ENCODE measurements at regions not wholly inside any gene's neighbourhood (a gene's known extent, or its start where the extent isn't known, plus 50 kb on each side); places are given as distances from the start of the nearest gene placed in this dataset.
"Not testable (repeated sequence)": the region's sequence is repeated elsewhere in the genome, so short reads cannot be mapped to it uniquely, and the experiment has no call there.

GRCh38 chr1:173300061-173301044 lies 93.2 kb upstream of the TNFSF4 start:
- DNase-seq (ENCODE audit: low read depth, low spot score) = no peak

DNA sequence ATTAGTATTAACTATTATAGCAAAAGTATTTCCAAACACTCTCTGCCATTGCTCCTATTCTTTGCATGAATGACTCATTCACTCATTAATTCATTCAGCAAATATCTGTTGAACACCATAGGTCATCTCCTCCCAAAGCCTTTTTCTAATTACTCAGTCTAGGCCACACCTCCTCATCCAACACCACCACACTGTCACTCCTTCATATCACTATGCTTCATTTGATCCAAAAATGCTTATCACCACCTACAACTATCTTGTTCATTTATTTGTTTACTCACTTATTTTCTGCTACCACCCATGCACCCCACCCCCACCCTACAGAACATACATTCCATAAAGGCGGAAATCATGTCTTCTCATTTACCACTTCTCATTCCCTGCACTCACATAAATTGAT lies 94.4 kb upstream of the TNFSF4 start:
- DNase-seq (ENCODE audit: low read depth, low spot score) = no peak

DNA sequence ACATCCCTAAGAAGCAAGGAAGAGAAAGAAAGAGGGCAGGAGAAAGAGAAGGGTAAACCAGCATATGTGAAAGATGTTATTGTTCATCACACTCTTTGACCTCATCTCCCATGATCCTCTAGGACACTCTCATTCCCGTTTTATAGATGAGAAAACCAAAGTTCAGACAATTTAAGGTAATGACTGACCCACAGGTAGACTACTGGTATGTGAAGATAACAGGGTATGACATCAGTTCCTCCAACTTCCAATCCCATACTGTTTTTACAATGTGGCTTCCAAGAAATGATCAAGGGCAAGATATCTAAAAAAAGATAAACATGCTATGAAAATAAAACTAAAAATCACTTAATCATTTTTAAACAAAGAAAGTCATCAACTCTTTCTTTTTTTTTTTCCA lies 95.2 kb upstream of the TNFSF4 start:
- DNase-seq (ENCODE audit: low read depth, low spot score) = no peak

GRCh38 chr1:173302890-173303829 lies 96.0 kb upstream of the TNFSF4 start:
- no peak for DNase-seq (ENCODE audit: low read depth, low spot score)

- DNase-seq (ENCODE audit: low read depth, low spot score) = no peak
Measured at GRCh38 chr1:173303984-173304383, 96.9 kb upstream of the TNFSF4 start.

- DNase-seq (ENCODE audit: low read depth, low spot score) = no peak
Measured at GRCh38 chr1:173304529-173305227, 97.5 kb upstream of the TNFSF4 start.

- no peak for DNase-seq (ENCODE audit: low read depth, low spot score)
Measured at GRCh38 chr1:173307845-173308244, 100.7 kb upstream of the TNFSF4 start.

DNA sequence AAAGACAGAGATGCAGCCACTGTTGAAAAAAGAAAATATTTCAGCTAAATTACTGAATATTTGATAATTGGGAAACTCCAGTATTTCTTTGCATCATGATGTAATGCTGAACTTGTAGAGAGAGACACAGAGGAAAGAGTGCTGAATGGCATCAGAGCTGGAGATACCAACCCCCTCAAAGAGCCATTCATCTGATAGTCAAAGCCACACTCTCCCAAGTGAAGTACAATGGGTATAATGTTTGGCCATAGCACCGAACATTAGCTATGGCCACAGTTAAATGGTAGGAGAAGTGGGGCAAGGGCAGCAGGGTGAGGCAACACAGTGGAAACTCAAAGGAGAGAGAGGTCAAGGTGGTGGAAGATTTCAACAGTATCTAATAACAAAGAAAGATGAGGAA lies 107.5 kb upstream of the TNFSF4 start:
- no peak for DNase-seq (ENCODE audit: low read depth, low spot score)

GRCh38 chr1:173315296-173315695 lies 108.2 kb upstream of the TNFSF4 start:
- no peak for DNase-seq (ENCODE audit: low read depth, low spot score)

GRCh38 chr1:173318788-173319187 lies 111.7 kb upstream of the TNFSF4 start:
- DNase-seq (ENCODE audit: low read depth, low spot score) = no peak

DNA sequence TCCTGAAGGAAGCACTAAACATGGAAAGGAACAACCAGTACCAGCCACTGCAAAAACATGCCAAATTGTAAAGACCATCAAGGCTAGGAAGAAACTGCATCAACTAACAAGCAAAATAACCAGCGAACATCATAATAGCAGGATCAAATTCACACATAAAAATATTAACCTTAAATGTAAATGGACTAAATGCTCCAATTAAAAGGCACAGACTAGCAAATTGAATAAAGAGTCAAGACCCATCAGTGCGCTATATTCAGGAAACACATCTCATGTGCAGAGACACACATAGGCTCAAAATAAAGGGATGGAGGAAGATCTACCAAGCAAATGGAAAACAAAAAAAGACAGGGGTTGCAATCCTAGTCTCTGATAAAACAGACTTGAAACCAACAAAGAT lies 117.2 kb upstream of the TNFSF4 start:
- not testable (repeated sequence) for DNase-seq (ENCODE audit: low read depth, low spot score)

GRCh38 chr1:173327987-173328386 lies 120.9 kb upstream of the TNFSF4 start:
- DNase-seq (ENCODE audit: low read depth, low spot score) = not testable (repeated sequence)

GRCh38 chr1:173328961-173329360 lies 121.8 kb upstream of the TNFSF4 start:
- no peak for DNase-seq (ENCODE audit: low read depth, low spot score)

GRCh38 chr1:173329726-173330125 lies 122.6 kb upstream of the TNFSF4 start:
- no peak for DNase-seq (ENCODE audit: low read depth, low spot score)

DNA sequence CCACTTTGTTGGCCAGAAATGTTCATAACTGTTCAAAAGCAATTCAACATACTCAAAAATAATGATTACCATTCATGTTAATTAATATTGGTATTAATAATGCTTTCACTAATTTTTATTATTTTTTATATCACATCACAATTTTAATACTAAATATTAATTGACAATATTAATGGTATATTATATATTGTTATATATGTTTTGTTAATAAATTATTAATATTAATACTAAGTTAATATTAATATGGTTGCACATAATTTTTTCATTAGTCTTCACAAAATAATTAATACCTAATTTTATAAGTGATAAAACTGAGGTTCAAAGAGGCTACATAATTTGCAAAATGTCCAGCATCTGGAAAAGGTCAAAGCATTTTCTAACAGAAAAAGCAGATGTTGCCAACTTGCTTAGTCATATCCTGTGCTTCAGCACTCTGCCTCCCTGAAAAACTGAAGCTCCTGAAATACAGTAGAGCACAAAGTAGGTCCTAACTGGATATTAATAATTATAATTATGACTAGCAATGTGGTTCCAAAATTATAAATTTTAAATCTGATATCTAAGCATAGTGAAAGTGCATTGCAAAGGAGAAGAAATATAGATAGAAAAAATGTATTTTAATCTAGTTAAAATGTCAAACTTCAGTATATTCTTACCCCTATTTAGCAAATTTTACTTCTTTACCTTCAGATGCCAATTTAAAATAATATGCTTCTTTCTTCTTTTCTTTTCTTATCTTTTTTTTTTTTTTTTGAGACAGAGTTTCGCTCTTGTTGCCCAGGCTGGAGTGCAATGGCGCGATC lies 123.2 kb upstream of the TNFSF4 start:
- DNase-seq (ENCODE audit: low read depth, low spot score) = no peak

GRCh38 chr1:173330952-173331548 lies 123.9 kb upstream of the TNFSF4 start:
- DNase-seq (ENCODE audit: low read depth, low spot score) = not testable (repeated sequence)

- no peak for DNase-seq (ENCODE audit: low read depth, low spot score)
Measured at GRCh38 chr1:173332026-173332425, 124.9 kb upstream of the TNFSF4 start.

DNA sequence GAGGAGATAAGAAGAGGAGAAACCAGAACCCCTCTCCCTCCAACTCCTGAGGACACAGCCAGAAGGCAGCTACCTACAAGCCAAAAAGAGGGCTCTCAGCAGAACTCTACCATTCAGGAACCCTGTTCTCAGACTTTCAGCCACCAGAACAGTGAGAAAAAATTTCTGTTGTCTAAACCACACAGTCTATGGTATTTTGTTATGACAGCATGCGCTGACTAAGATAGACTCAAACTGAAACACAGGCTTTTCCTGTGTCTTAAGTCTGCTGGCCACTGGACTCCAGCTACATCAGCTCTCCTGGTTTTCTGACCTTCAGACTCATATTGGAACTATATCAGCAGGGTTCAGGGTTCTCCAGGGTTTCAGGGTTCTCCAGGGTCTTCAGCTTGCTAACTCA lies 126.5 kb upstream of the TNFSF4 start:
- DNase-seq (ENCODE audit: low read depth, low spot score) = no peak

DNA sequence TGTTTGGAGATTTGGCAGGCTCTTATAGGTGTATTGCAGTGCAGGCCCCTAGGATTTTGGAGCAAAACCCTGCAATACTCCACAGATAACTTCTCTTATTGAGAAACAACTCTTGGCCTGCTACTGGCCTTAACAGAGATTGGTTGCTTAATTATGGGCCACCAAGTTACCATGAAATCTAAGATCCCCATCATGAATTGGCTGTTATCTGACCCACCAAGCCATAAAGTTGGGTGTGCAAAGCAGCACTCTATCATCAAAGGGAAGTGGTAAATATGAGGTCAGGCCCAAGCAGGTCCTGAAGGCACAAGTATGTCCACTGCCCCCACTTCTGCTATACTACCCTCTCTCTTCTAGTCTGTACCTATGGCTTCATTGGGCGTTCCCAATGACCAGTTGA lies 130.0 kb upstream of the TNFSF4 start:
- DNase-seq (ENCODE audit: low read depth, low spot score) = no peak

DNA sequence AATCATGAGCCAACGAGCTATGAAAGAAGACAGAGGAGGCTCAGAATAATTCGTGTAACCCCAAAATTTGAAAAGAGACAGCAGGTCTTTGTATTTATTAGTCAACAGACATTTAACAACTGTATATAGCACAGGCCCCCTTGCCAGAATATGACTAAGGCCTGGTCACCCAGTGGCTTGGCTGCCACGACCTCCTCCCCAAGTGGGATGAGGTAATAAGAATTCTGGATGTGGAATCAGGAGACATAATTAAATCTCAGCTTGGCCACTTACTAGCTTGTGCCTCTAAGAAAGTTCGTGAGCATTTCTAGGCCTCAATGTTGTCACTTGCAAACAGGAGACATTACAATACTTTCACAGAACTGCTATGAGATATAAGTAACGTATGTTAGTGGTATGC lies 134.2 kb upstream of the TNFSF4 start:
- no peak for DNase-seq (ENCODE audit: low read depth, low spot score)
